CD14-positive monocyte (primary cell): ENCODE measurements at regions not wholly inside any gene's neighbourhood (a gene's known extent, or its start where the extent isn't known, plus 50 kb on each side); places are given as distances from the start of the nearest gene placed in this dataset.

ENCODE experiments used
- DNase-seq, 3 donors: peaks; one replicate each; pipeline ENCODE4 v3.0.0-alpha.2; 2011 to 2022
- H2AFZ ChIP-seq: 2 replicates; pipeline ENCODE4 v1.6.0; 2012; ENCODE audit warnings: mild to moderate bottlenecking, low read depth, low read length, inconsistent platforms; ENCODE audit not compliant: insufficient read depth, poor library complexity, severe bottlenecking
- H3K27ac ChIP-seq, 2 donors: 1 replicate in 1 of 2; 2 replicates in 1 of 2; pipeline ENCODE4 v1.5.1; 2012 to 2013; ENCODE audit warnings: low read length in 2 of 2, control low read depth in 1 of 2, inconsistent platforms in 1 of 2, low read depth in 1 of 2, mild to moderate bottlenecking in 1 of 2
- H3K27me3 ChIP-seq, 2 donors: one replicate each; pipeline versions ENCODE4 v1.6.0 to v1.6.1; 2011 to 2013; ENCODE audit warnings: low read length in 2 of 2; ENCODE audit not compliant: control insufficient read depth in 2 of 2, insufficient read depth in 2 of 2
- H3K36me3 ChIP-seq, 2 donors: replicated peaks in 1 of 2; 1 replicate in 1 of 2; 2 replicates in 1 of 2; pipeline versions ENCODE4 v1.5.1 to v1.6.1; 2012 to 2013; ENCODE audit warnings: low read length in 2 of 2, control low read depth in 1 of 2, inconsistent platforms in 1 of 2, mild to moderate bottlenecking in 1 of 2; ENCODE audit not compliant: insufficient read depth in 2 of 2, control insufficient read depth in 1 of 2
- H3K4me1 ChIP-seq, 2 donors: 1 replicate in 1 of 2; 2 replicates in 1 of 2; pipeline versions ENCODE4 v1.5.1 to v1.6.1; 2012 to 2013; ENCODE audit warnings: low read length in 2 of 2, control low read depth in 1 of 2, inconsistent platforms in 1 of 2, mild to moderate bottlenecking in 1 of 2, moderate library complexity in 1 of 2; ENCODE audit not compliant: insufficient read depth in 2 of 2, control insufficient read depth in 1 of 2
- H3K4me2 ChIP-seq: replicated peaks from 2 replicates; pipeline ENCODE3; 2012; ENCODE audit warnings: low read length, moderate library complexity, mild to moderate bottlenecking; ENCODE audit not compliant: poor library complexity, severe bottlenecking; ENCODE audit errors: extremely low read depth
- H3K4me3 ChIP-seq, 3 experiments: fragments of 200-600 bp in 1 of 3; sonication (generic) in 1 of 3; replicated peaks in 1 of 3; 1 replicate in 2 of 3; 2 replicates in 1 of 3; pipeline ENCODE4 v1.5.1; 2011 to 2013; ENCODE audit warnings: low read length in 3 of 3, mild to moderate bottlenecking in 3 of 3, control low read depth in 2 of 3, low read depth in 2 of 3, inconsistent platforms in 1 of 3, moderate library complexity in 1 of 3
- H3K79me2 ChIP-seq: 2 replicates; pipeline ENCODE4 v1.6.0; 2012; ENCODE audit warnings: mild to moderate bottlenecking, control low read depth, inconsistent platforms, low read length, moderate library complexity; ENCODE audit not compliant: insufficient read depth
- H3K9ac ChIP-seq: 2 replicates; pipeline ENCODE4 v1.6.0; 2017; ENCODE audit warnings: low read length, mild to moderate bottlenecking; ENCODE audit not compliant: insufficient read depth, poor library complexity, severe bottlenecking
- H3K9me3 ChIP-seq, 2 donors: replicated peaks in 1 of 2; 1 replicate in 1 of 2; 2 replicates in 1 of 2; pipeline versions ENCODE4 v1.5.1 to v1.6.1; 2012 to 2013; ENCODE audit warnings: low read length in 2 of 2, control low read depth in 1 of 2; ENCODE audit not compliant: control insufficient read depth in 1 of 2, insufficient read depth in 1 of 2
- H4K20me1 ChIP-seq: 2 replicates; pipeline ENCODE4 v1.6.0; 2012; ENCODE audit warnings: mild to moderate bottlenecking, low read length, control low read depth, moderate library complexity; ENCODE audit not compliant: insufficient read depth
- H3K27ac Mint-ChIP-seq, 7 donors: one replicate each; pipeline ENCODE4 v1.8.0; 2020; ENCODE audit warnings: mild to moderate bottlenecking in 7 of 7, mixed read lengths in 7 of 7, moderate library complexity in 6 of 7, inconsistent platforms in 2 of 7
- H3K27me3 Mint-ChIP-seq, 3 donors: one replicate each; pipeline ENCODE4 v1.8.0; 2021 to 2022; ENCODE audit warnings: low read depth in 3 of 3, mild to moderate bottlenecking in 3 of 3, mixed read lengths in 3 of 3, moderate library complexity in 3 of 3, inconsistent platforms in 1 of 3
- H3K36me3 Mint-ChIP-seq, 2 donors: one replicate each; pipeline ENCODE4 v1.8.0; 2020; ENCODE audit warnings: mixed read lengths in 2 of 2, inconsistent platforms in 1 of 2, mild to moderate bottlenecking in 1 of 2
- H3K4me1 Mint-ChIP-seq: one replicate; pipeline ENCODE4 v1.8.0; 2020; ENCODE audit warnings: mild to moderate bottlenecking, mixed read lengths
- H3K4me3 Mint-ChIP-seq, 2 donors: one replicate each; pipeline ENCODE4 v1.8.0; 2020; ENCODE audit warnings: mild to moderate bottlenecking in 2 of 2, mixed read lengths in 2 of 2, moderate library complexity in 1 of 2
- H3K9me3 Mint-ChIP-seq, 7 donors: one replicate each; pipeline ENCODE4 v1.8.0; 2020 to 2022; ENCODE audit warnings: mixed read lengths in 7 of 7, mild to moderate bottlenecking in 6 of 7, moderate library complexity in 6 of 7, inconsistent platforms in 2 of 7
- whole genome bisulfite sequencing: methylation state at CpG from one replicate; pipeline ENCODE4 v1.1.5; 2013; ENCODE audit warnings: missing lambda C conversion rate; ENCODE audit not compliant: insufficient coverage; 5-methylcytosine and 5-hydroxymethylcytosine counted together
- intact Hi-C, 2 donors: fragments of 100-400 bp; cut with micrococcal nuclease; formaldehyde crosslinking; loops; one replicate each; pipeline versions ENCODE4 v1.15.0 to v1.15.1; 2023
- TF ChIP-seq, protein P1 (sequence below): fragments of 200-600 bp; IDR thresholded peaks from one replicate; pipeline ENCODE4 v1.8.0; 2022; ENCODE audit warnings: antibody characterized with exemption, mild to moderate bottlenecking

DNA sequence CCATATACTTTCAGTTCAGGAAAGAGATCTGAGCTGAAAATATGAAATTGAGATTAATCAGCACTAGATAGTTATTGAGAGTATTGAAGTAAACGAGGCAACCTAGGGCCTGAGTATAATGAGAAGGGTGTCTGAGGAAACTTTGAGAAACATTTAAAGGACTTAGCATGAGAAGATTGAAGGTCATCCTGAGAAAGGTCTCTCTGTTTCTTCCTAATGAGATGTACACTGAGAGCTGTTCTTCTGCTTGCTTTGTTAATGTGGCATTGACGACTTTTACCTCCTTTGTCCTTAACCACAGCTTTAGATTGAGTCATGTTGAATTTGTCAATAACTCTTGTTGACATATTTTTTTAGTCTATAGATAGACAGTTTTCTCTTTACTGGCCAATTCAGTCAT is 145.1 kb upstream of the ACTBL2 start:
- H3K9ac ChIP-seq = no peak overlapping the region
- Mint-ChIP-seq H3K4me3 (no peak overlapping the region), H3K27ac (no peak overlapping the region), H3K4me1 (no peaks in the 10 kb centered on the region), H3K27me3 (peaks cover 0 to 2% (median 0%) of the 10 kb centered on the region in 3 donors), H3K36me3 (no peaks in the 10 kb centered on the region), H3K9me3 (peaks cover 0 to 4% (median 0%) of the 10 kb centered on the region in 7 donors)
- TF ChIP-seq, protein P1, sequence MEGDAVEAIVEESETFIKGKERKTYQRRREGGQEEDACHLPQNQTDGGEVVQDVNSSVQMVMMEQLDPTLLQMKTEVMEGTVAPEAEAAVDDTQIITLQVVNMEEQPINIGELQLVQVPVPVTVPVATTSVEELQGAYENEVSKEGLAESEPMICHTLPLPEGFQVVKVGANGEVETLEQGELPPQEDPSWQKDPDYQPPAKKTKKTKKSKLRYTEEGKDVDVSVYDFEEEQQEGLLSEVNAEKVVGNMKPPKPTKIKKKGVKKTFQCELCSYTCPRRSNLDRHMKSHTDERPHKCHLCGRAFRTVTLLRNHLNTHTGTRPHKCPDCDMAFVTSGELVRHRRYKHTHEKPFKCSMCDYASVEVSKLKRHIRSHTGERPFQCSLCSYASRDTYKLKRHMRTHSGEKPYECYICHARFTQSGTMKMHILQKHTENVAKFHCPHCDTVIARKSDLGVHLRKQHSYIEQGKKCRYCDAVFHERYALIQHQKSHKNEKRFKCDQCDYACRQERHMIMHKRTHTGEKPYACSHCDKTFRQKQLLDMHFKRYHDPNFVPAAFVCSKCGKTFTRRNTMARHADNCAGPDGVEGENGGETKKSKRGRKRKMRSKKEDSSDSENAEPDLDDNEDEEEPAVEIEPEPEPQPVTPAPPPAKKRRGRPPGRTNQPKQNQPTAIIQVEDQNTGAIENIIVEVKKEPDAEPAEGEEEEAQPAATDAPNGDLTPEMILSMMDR = no peak
- H3K27me3 ChIP-seq = no peaks in the 10 kb centered on the region
- H3K4me1 ChIP-seq = no peaks in the 10 kb centered on the region
- H3K9me3 ChIP-seq = no peaks in the 10 kb centered on the region
- H3K36me3 ChIP-seq = no peaks in the 10 kb centered on the region
- H3K27ac ChIP-seq = no peak overlapping the region
- no peaks in the 10 kb centered on the region for H4K20me1 ChIP-seq
- no peak overlapping the region for H3K4me2 ChIP-seq
- no peaks in the 10 kb centered on the region for H3K79me2 ChIP-seq
- WGBS = 100% methylated on average over 1 of the region's 2 CpGs
- H2AFZ ChIP-seq = no peak overlapping the region
- DNase-seq = no peak
- no peak overlapping the region for H3K4me3 ChIP-seq
- intact Hi-C loops = no loop called here

DNA sequence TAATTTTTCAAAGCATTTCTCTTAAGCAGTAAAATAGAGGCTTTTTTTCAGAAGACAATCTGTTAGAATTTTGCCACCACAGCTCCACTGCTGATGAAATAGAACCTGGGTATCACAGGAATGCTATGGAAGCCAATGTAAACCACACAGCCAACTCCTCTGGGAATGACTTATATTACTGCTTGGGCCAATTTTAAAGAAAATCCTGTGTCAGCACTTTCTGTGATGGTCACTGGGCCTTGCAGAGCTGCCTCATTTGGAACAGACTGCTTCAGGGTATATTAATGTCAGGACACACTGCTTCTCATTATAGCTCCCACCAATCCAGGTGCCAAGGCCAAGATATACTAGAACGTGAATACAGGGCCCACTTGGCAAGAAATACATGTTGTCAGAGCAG is 144.1 kb upstream of the ACTBL2 start:
- peaks cover 0 to 2% (median 0%) of the 10 kb centered on the region in 3 donors for H3K27me3 Mint-ChIP-seq
- Histone ChIP-seq H3K4me3 (no peak overlapping the region), H3K79me2 (no peaks in the 10 kb centered on the region), H3K36me3 (no peaks in the 10 kb centered on the region), H3K9me3 (no peaks in the 10 kb centered on the region), H2AFZ (no peak overlapping the region), H3K4me1 (no peaks in the 10 kb centered on the region), H3K27me3 (no peaks in the 10 kb centered on the region), H3K4me2 (no peak overlapping the region), H3K9ac (no peak overlapping the region), H4K20me1 (no peaks in the 10 kb centered on the region), H3K27ac (no peak overlapping the region)
- no peak overlapping the region for H3K27ac Mint-ChIP-seq
- H3K4me1 Mint-ChIP-seq = no peaks in the 10 kb centered on the region
- no peak for DNase-seq
- no CpG with 5 or more reads among the region's 1 CpG for WGBS
- no peaks in the 10 kb centered on the region for H3K36me3 Mint-ChIP-seq
- intact Hi-C loops = no loop called here
- H3K4me3 Mint-ChIP-seq = no peak overlapping the region
- TF ChIP-seq, protein P1 = no peak
- H3K9me3 Mint-ChIP-seq = peaks cover 0 to 4% (median 0%) of the 10 kb centered on the region in 7 donors
